WTC11 (cell line): ENCODE measurements at regions not wholly inside any gene's neighbourhood (a gene's known extent, or its start where the extent isn't known, plus 50 kb on each side); places are given as distances from the start of the nearest gene placed in this dataset.

Experiments used
- ATAC-seq: fragments of 200-7000 bp; cut with Tn5 transposase; 2 replicates; pipeline ENCODE4 v1.10.0; 2021; ENCODE audit warnings: mild to moderate bottlenecking, moderate library complexity
- CTCF ChIA-PET: fragments of 300-600 bp; sonication (Branson Sonifier 250); formaldehyde crosslinking; loops from one replicate; lab custom pipeline; 2021; ENCODE audit warnings: antibody characterized with exemption; lab: Charles Lee
- POLR2A ChIA-PET: fragments of 350-600 bp; sonication (Branson Sonifier 250); formaldehyde crosslinking; loops from one replicate; lab custom pipeline; 2021; ENCODE audit warnings: antibody characterized with exemption; lab: Charles Lee
- DNase-seq: peaks from one replicate; pipeline ENCODE4 v3.0.0; 2021; ENCODE audit warnings: low spot score
- H3K27ac Mint-ChIP-seq: 2 replicates; pipeline ENCODE4 v1.8.0; 2021; ENCODE audit warnings: mixed read lengths
- H3K27me3 Mint-ChIP-seq: 2 replicates; pipeline ENCODE4 v1.8.0; 2021; ENCODE audit warnings: low read depth, mild to moderate bottlenecking, moderate library complexity, mixed read lengths
- H3K36me3 Mint-ChIP-seq: 2 replicates; pipeline ENCODE4 v1.8.0; 2021; ENCODE audit warnings: mixed read lengths
- H3K4me1 Mint-ChIP-seq: 2 replicates; pipeline ENCODE4 v1.8.0; 2022; ENCODE audit warnings: mixed read lengths
- H3K4me3 Mint-ChIP-seq: 2 replicates; pipeline ENCODE4 v1.8.0; 2021; ENCODE audit warnings: mild to moderate bottlenecking, moderate library complexity, mixed read lengths
- H3K9me3 Mint-ChIP-seq: 2 replicates; pipeline ENCODE4 v1.8.0; 2021; ENCODE audit warnings: mixed read lengths
- CBFB ChIP-seq: sonication (generic); formaldehyde crosslinking; IDR thresholded peaks from 2 replicates; pipeline ENCODE4 v1.8.1; 2022; ENCODE audit warnings: mild to moderate bottlenecking, low read depth, missing genetic modification reagents
- CREB1 ChIP-seq: sonication (generic); formaldehyde crosslinking; IDR thresholded peaks from 2 replicates; pipeline ENCODE4 v1.8.0; 2023; ENCODE audit warnings: mild to moderate bottlenecking, missing genetic modification reagents
- ELF4 ChIP-seq: sonication (generic); formaldehyde crosslinking; IDR thresholded peaks from 2 replicates; pipeline ENCODE4 v1.8.1; 2022; ENCODE audit warnings: low read depth, mild to moderate bottlenecking, moderate library complexity, missing genetic modification reagents
- ESRRA ChIP-seq: sonication (generic); formaldehyde crosslinking; IDR thresholded peaks from 2 replicates; pipeline ENCODE4 v1.8.1; 2022; ENCODE audit warnings: mild to moderate bottlenecking, missing genetic modification reagents, borderline replicate concordance
- FOXJ3 ChIP-seq: sonication (generic); formaldehyde crosslinking; IDR thresholded peaks from 2 replicates; pipeline ENCODE4 v1.9.0; 2021; ENCODE audit warnings: missing genetic modification reagents, mild to moderate bottlenecking, borderline replicate concordance
- FOXK1 ChIP-seq: sonication (generic); formaldehyde crosslinking; IDR thresholded peaks from 2 replicates; pipeline ENCODE4 v1.8.0; 2022; ENCODE audit warnings: mild to moderate bottlenecking, moderate library complexity, missing genetic modification reagents
- IRF2 ChIP-seq: sonication (generic); formaldehyde crosslinking; IDR thresholded peaks from 2 replicates; pipeline ENCODE4 v1.8.0; 2022; ENCODE audit warnings: low read depth, missing genetic modification reagents, borderline replicate concordance
- NFATC4 ChIP-seq: fragments of 250-450 bp; sonication (Bioruptor Pico); IDR thresholded peaks from 2 replicates; pipeline ENCODE4 v1.9.0; 2021; ENCODE audit warnings: mild to moderate bottlenecking
- SOX15 ChIP-seq: fragments of 250-450 bp; sonication (Bioruptor Pico); IDR thresholded peaks from 2 replicates; pipeline ENCODE4 v1.9.0; 2021; ENCODE audit warnings: mild to moderate bottlenecking
- SP1 ChIP-seq: sonication (generic); formaldehyde crosslinking; conservative IDR thresholded peaks from 2 replicates; pipeline ENCODE4 v1.8.1; 2022; ENCODE audit warnings: missing genetic modification reagents
- TEAD1 ChIP-seq: sonication (generic); formaldehyde crosslinking; IDR thresholded peaks from 2 replicates; pipeline ENCODE4 v1.8.0; 2022; ENCODE audit warnings: mild to moderate bottlenecking, missing genetic modification reagents
- ZNF121 ChIP-seq: sonication (generic); formaldehyde crosslinking; IDR thresholded peaks from 2 replicates; pipeline ENCODE4 v1.8.0; 2023; ENCODE audit warnings: missing genetic modification reagents
- ZNF317 ChIP-seq: sonication (generic); formaldehyde crosslinking; IDR thresholded peaks from 2 replicates; pipeline ENCODE4 v1.8.1; 2023; ENCODE audit warnings: low read depth, mild to moderate bottlenecking, moderate library complexity, missing genetic modification reagents, borderline replicate concordance
- ZNF671 ChIP-seq: fragments of 250-450 bp; sonication (Bioruptor Pico); IDR thresholded peaks from 2 replicates; pipeline ENCODE4 v1.8.0; 2021; ENCODE audit warnings: mild to moderate bottlenecking
- TF ChIP-seq, protein P1 (sequence below): fragments of 250-450 bp; sonication (Bioruptor Pico); IDR thresholded peaks from 2 replicates; pipeline ENCODE4 v1.9.0; 2021; ENCODE audit warnings: mild to moderate bottlenecking, borderline replicate concordance
- TF ChIP-seq, protein P2 (sequence below): sonication (generic); formaldehyde crosslinking; IDR thresholded peaks from 2 replicates; pipeline ENCODE4 v1.8.0; 2023; ENCODE audit warnings: mild to moderate bottlenecking, missing genetic modification reagents
- TF ChIP-seq, protein P3 (sequence below): sonication (generic); formaldehyde crosslinking; IDR thresholded peaks from 2 replicates; pipeline ENCODE4 v1.8.1; 2023; ENCODE audit warnings: mild to moderate bottlenecking, missing genetic modification reagents, borderline replicate concordance
- TF ChIP-seq, protein P4 (sequence below): fragments of 250-450 bp; sonication (Bioruptor Pico); conservative IDR thresholded peaks from 2 replicates; pipeline ENCODE4 v1.9.0; 2021; ENCODE audit warnings: mild to moderate bottlenecking
- TF ChIP-seq, protein P5 (sequence below): sonication (generic); formaldehyde crosslinking; IDR thresholded peaks from 2 replicates; pipeline ENCODE4 v1.8.0; 2022; ENCODE audit warnings: mild to moderate bottlenecking, missing genetic modification reagents
- TF ChIP-seq, protein P6 (sequence below): sonication (generic); formaldehyde crosslinking; IDR thresholded peaks from 2 replicates; pipeline ENCODE4 v1.8.0; 2022; ENCODE audit warnings: mild to moderate bottlenecking, missing genetic modification reagents

DNA sequence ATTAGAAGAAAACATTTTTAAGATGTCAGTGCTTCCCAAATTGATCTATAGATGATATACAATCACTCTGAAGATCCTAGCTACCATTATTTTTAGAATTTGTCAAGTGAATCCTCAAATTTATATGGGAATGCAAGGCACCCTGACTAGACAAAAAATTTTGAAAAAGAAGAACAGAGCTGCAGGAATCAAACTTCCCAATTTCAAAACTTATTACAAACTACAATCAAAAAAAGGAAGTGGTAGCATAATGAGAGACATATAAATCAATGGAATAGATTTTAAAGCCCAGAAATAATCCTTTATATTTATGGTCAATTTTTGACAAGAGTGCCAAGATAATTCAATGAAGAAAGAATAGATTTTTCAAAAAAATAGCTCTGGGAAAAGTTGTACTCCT is 198.3 kb upstream of the KCNJ16 start (continued):
- no peak for TF ChIP-seq ELF4
- TF ChIP-seq, all 79 proteins: peak for 0

DNA sequence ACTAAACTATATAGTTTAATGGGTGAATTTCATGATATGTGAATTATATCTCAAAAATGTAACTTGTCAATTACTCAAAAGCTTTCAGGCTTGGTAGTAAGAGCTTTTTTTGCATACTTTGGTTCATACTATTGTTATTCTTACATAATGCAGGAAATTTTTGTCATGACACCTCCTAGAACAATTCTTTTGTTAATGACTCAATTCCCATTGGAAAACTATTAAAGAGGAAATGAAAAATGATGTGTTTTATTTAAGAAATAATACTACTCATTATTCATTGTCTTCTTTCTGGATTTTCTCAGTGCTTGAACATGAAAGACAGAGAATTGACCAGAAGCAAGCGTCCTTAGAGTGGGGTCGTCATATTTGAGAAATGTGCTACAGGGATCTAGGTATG is 196.4 kb upstream of the KCNJ16 start:
- no peak for DNase-seq
- TF ChIP-seq SOX15 (no peak), FOXK1 (CRISPR knock-in tag) (no peak), ESRRA (CRISPR knock-in tag) (no peak), IRF2 (no peak), CBFB (CRISPR knock-in tag) (no peak), FOXJ3 (no peak), SP1 (no peak), ZNF671 (CRISPR knock-in tag) (no peak), NFATC4 (no peak)
- TF ChIP-seq, protein P1, sequence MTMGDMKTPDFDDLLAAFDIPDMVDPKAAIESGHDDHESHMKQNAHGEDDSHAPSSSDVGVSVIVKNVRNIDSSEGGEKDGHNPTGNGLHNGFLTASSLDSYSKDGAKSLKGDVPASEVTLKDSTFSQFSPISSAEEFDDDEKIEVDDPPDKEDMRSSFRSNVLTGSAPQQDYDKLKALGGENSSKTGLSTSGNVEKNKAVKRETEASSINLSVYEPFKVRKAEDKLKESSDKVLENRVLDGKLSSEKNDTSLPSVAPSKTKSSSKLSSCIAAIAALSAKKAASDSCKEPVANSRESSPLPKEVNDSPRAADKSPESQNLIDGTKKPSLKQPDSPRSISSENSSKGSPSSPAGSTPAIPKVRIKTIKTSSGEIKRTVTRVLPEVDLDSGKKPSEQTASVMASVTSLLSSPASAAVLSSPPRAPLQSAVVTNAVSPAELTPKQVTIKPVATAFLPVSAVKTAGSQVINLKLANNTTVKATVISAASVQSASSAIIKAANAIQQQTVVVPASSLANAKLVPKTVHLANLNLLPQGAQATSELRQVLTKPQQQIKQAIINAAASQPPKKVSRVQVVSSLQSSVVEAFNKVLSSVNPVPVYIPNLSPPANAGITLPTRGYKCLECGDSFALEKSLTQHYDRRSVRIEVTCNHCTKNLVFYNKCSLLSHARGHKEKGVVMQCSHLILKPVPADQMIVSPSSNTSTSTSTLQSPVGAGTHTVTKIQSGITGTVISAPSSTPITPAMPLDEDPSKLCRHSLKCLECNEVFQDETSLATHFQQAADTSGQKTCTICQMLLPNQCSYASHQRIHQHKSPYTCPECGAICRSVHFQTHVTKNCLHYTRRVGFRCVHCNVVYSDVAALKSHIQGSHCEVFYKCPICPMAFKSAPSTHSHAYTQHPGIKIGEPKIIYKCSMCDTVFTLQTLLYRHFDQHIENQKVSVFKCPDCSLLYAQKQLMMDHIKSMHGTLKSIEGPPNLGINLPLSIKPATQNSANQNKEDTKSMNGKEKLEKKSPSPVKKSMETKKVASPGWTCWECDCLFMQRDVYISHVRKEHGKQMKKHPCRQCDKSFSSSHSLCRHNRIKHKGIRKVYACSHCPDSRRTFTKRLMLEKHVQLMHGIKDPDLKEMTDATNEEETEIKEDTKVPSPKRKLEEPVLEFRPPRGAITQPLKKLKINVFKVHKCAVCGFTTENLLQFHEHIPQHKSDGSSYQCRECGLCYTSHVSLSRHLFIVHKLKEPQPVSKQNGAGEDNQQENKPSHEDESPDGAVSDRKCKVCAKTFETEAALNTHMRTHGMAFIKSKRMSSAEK (CRISPR knock-in tag), result no peak
- TF ChIP-seq, protein P2, sequence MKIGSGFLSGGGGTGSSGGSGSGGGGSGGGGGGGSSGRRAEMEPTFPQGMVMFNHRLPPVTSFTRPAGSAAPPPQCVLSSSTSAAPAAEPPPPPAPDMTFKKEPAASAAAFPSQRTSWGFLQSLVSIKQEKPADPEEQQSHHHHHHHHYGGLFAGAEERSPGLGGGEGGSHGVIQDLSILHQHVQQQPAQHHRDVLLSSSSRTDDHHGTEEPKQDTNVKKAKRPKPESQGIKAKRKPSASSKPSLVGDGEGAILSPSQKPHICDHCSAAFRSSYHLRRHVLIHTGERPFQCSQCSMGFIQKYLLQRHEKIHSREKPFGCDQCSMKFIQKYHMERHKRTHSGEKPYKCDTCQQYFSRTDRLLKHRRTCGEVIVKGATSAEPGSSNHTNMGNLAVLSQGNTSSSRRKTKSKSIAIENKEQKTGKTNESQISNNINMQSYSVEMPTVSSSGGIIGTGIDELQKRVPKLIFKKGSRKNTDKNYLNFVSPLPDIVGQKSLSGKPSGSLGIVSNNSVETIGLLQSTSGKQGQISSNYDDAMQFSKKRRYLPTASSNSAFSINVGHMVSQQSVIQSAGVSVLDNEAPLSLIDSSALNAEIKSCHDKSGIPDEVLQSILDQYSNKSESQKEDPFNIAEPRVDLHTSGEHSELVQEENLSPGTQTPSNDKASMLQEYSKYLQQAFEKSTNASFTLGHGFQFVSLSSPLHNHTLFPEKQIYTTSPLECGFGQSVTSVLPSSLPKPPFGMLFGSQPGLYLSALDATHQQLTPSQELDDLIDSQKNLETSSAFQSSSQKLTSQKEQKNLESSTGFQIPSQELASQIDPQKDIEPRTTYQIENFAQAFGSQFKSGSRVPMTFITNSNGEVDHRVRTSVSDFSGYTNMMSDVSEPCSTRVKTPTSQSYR, result no peak
- TF ChIP-seq, protein P3, sequence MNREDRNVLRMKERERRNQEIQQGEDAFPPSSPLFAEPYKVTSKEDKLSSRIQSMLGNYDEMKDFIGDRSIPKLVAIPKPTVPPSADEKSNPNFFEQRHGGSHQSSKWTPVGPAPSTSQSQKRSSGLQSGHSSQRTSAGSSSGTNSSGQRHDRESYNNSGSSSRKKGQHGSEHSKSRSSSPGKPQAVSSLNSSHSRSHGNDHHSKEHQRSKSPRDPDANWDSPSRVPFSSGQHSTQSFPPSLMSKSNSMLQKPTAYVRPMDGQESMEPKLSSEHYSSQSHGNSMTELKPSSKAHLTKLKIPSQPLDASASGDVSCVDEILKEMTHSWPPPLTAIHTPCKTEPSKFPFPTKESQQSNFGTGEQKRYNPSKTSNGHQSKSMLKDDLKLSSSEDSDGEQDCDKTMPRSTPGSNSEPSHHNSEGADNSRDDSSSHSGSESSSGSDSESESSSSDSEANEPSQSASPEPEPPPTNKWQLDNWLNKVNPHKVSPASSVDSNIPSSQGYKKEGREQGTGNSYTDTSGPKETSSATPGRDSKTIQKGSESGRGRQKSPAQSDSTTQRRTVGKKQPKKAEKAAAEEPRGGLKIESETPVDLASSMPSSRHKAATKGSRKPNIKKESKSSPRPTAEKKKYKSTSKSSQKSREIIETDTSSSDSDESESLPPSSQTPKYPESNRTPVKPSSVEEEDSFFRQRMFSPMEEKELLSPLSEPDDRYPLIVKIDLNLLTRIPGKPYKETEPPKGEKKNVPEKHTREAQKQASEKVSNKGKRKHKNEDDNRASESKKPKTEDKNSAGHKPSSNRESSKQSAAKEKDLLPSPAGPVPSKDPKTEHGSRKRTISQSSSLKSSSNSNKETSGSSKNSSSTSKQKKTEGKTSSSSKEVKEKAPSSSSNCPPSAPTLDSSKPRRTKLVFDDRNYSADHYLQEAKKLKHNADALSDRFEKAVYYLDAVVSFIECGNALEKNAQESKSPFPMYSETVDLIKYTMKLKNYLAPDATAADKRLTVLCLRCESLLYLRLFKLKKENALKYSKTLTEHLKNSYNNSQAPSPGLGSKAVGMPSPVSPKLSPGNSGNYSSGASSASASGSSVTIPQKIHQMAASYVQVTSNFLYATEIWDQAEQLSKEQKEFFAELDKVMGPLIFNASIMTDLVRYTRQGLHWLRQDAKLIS (CRISPR knock-in tag), result no peak
- TF ChIP-seq, all 79 proteins: peak for 0
- Mint-ChIP-seq H3K27me3 (no peaks in the 10 kb centered on the region), H3K36me3 (no peaks in the 10 kb centered on the region), H3K4me1 (peaks cover 10% of the 10 kb centered on the region), H3K4me3 (no peak overlapping the region), H3K9me3 (peaks cover 6% of the 10 kb centered on the region; the same call in 1 of the 2 replicates), H3K27ac (no peak overlapping the region)
- ChIA-PET POLR2A (no interaction called here), CTCF (no interaction called here)
- no peak for ATAC-seq

DNA sequence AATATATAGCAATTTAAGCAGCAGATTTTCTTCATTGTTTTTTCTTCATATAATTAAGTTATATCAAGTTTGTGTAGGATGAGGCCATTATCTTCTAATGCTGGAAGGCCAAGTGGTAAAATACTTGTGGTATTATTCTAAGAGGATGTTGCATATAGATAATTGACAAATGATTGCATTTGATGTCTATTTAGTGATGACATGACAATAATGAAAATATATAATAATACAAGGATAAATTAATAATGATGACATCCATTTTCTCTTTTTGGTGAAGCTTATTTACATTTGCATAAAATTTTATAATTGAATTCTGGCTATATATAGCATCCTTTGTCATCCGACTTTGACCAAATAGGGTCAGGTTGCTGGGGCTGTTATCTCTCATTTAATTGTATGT is 195.4 kb upstream of the KCNJ16 start:
- CTCF ChIA-PET, result no interaction called here
- DNase-seq, result no peak
- H3K27me3 Mint-ChIP-seq, result no peaks in the 10 kb centered on the region
- no peak for ATAC-seq
- POLR2A ChIA-PET, result no interaction called here
- no peak overlapping the region for H3K4me3 Mint-ChIP-seq
- peaks cover 6% of the 10 kb centered on the region; the same call in 1 of the 2 replicates for H3K9me3 Mint-ChIP-seq
- no peaks in the 10 kb centered on the region for H3K36me3 Mint-ChIP-seq
- H3K4me1 Mint-ChIP-seq, result peaks cover under 1% of the 10 kb centered on the region; the same call in 1 of the 2 replicates
- H3K27ac Mint-ChIP-seq, result no peak overlapping the region
- TF ChIP-seq TEAD1 (CRISPR knock-in tag) (no peak), ZNF317 (CRISPR knock-in tag) (no peak), ZNF671 (CRISPR knock-in tag) (no peak), CREB1 (CRISPR knock-in tag) (no peak), ZNF121 (CRISPR knock-in tag) (no peak)
- TF ChIP-seq, protein P4, sequence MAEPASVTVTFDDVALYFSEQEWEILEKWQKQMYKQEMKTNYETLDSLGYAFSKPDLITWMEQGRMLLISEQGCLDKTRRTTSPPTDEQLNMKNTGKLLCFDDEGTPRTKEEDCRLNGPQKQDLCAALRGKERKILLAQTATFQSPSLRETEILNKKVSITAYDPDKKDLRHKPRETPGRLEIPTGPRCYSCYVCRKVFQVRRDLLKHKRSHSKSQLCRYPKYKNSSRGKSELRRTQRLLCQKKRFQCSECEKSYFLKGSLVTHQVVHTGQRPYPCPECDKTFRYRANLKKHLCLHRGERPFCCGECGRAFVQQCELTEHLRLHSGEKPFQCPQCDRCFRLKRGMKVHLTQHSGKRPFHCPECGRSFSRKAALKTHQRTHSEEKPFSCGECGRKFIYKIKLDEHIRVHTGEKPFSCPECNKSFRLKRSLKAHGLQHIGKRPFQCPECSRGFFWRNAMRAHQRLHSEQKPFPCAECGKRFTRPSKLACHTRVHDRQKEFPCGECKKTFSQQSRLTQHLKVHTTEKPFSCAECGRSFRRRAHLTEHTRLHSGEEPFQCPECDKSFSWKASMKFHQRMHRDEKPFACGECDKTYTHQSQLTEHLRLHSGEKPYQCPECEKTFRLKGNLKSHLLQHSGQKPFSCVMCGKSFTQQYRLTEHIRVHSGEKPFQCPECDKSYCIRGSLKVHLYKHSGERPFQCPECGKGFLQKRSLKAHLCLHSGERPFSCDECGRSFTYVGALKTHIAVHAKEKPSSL, result no peak
- TF ChIP-seq, protein P5, sequence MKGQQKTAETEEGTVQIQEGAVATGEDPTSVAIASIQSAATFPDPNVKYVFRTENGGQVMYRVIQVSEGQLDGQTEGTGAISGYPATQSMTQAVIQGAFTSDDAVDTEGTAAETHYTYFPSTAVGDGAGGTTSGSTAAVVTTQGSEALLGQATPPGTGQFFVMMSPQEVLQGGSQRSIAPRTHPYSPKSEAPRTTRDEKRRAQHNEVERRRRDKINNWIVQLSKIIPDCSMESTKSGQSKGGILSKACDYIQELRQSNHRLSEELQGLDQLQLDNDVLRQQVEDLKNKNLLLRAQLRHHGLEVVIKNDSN (CRISPR knock-in tag), result no peak
- TF ChIP-seq, protein P6, sequence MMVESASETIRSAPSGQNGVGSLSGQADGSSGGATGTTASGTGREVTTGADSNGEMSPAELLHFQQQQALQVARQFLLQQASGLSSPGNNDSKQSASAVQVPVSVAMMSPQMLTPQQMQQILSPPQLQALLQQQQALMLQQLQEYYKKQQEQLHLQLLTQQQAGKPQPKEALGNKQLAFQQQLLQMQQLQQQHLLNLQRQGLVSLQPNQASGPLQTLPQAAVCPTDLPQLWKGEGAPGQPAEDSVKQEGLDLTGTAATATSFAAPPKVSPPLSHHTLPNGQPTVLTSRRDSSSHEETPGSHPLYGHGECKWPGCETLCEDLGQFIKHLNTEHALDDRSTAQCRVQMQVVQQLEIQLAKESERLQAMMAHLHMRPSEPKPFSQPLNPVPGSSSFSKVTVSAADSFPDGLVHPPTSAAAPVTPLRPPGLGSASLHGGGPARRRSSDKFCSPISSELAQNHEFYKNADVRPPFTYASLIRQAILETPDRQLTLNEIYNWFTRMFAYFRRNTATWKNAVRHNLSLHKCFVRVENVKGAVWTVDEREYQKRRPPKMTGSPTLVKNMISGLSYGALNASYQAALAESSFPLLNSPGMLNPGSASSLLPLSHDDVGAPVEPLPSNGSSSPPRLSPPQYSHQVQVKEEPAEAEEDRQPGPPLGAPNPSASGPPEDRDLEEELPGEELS, result no peak
